GM12873 (cell line): ENCODE measurements at regions not wholly inside any gene's neighbourhood (a gene's known extent, or its start where the extent isn't known, plus 50 kb on each side); places are given as distances from the start of the nearest gene placed in this dataset.
A peak's percentile ranks its signal among the peaks of the same experiment; 100 is the strongest.

Source experiments
- CTCF ChIP-seq: IDR thresholded peaks from 2 replicates; pipeline ENCODE4 v1.5.1; 2012; ENCODE audit warnings: low read depth, mild to moderate bottlenecking, moderate library complexity, low read length, control low read depth; ENCODE audit not compliant: insufficient read depth; ENCODE audit errors: missing control alignments

GRCh38 chr1:104018922-104019674, 269.4 kb downstream of the AMY1C start:
- peak; percentile 10 for TF ChIP-seq CTCF

DNA sequence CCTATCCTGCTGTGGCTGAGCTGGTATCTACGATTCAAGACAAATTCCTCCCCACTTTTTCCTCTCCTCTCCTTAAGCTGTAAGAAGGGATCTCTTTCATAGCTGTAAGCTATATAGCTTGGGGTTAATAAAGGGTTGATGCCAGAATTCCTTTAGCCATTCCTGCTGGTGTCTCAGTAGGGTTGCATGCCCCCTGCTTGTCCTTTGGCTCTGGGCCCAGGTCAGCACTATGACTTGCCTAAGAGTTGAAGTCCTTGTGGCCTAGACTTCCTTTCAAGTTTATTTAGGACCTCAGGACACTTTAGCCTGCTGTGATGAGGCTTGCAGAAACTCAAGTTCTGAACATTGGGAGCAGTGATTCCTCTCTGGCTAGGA, 270.0 kb downstream of the AMY1C start:
- TF ChIP-seq CTCF: no peak

- no peak for TF ChIP-seq CTCF
These were observed 278.8 kb downstream of the AMY1C start for GRCh38 chr1:104028416-104029035.

DNA sequence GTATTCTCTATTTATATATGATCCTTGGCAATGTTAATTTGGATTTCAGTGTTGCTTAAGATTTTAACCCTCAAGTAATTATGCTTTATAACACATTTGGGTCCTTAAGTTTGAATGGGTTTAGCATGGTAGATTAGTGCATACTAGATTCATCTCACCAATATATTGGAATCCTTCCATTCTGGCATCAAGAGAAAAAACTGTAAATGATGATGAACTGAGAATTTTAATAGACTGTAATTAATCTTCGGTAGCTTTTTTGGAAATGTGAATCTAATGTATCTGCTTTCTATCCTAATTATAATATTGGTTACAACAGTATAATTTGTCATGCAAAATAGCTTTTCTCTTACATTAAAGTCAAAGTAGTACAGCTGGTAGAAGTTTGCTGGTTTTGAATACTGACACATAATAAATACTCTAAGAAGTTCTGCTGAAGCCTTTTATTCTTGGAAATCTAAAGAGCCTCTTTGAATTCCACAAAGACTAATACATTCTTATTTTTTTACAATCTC, 279.8 kb downstream of the AMY1C start:
- TF ChIP-seq CTCF: no peak

- TF ChIP-seq CTCF: no peak
These were observed 307.1 kb downstream of the AMY1C start for GRCh38 chr1:104056786-104057185.

GRCh38 chr1:104064399-104064798, 314.7 kb downstream of the AMY1C start:
- no peak for TF ChIP-seq CTCF

- TF ChIP-seq CTCF: no peak
These were observed 323.2 kb downstream of the AMY1C start for GRCh38 chr1:104072915-104073371.
